ENCODE measurements at regions not wholly inside any gene's neighbourhood (a gene's known extent, or its start where the extent isn't known, plus 50 kb on each side); places are given as distances from the start of the nearest gene placed in this dataset.

- peak; percentile 68 for ATAC-seq
- no peak for TF ChIP-seq TCF4 (CRISPR knock-in tag; IDR thresholded peaks at IDR 0.05; ENCODE audit: borderline replicate concordance)
These were observed 480.2 kb upstream of the RUNX1 start for GRCh38 chr21:35529171-35529863.

- peak; percentile 83 for ATAC-seq
- TF ChIP-seq PATZ1 (CRISPR knock-in tag; IDR thresholded peaks at IDR 0.05; ENCODE audit: borderline replicate concordance) (no peak), ZFP30 (CRISPR knock-in tag; IDR thresholded peaks at IDR 0.05) (no peak), ARNTL (CRISPR knock-in tag; IDR thresholded peaks at IDR 0.05; ENCODE audit: borderline replicate concordance, low read depth) (no peak), TSHZ2 (CRISPR knock-in tag; IDR thresholded peaks at IDR 0.05) (no peak), ZC3H10 (CRISPR knock-in tag; IDR thresholded peaks at IDR 0.05) (no peak), OSR1 (CRISPR knock-in tag; IDR thresholded peaks at IDR 0.05) (no peak), ZFP3 (CRISPR knock-in tag; IDR thresholded peaks at IDR 0.05) (no peak), ZNF8 (CRISPR knock-in tag; IDR thresholded peaks at IDR 0.05) (no peak), CSDC2 (CRISPR knock-in tag; IDR thresholded peaks at IDR 0.05) (no peak), ZNF565 (CRISPR knock-in tag; conservative IDR thresholded peaks at IDR 0.05; ENCODE audit: low read depth) (no peak), ZNF70 (CRISPR knock-in tag; IDR thresholded peaks at IDR 0.05) (no peak), CREB5 (CRISPR knock-in tag; IDR thresholded peaks at IDR 0.05; ENCODE audit: low read depth) (no peak)
These were observed 479.3 kb upstream of the RUNX1 start for GRCh38 chr21:35528116-35529042.

GRCh38 chr21:35527358-35527757, 478.3 kb upstream of the RUNX1 start:
- no peak for ATAC-seq
- TF ChIP-seq OSR1 (CRISPR knock-in tag; IDR thresholded peaks at IDR 0.05) (no peak), TCF4 (CRISPR knock-in tag; IDR thresholded peaks at IDR 0.05; ENCODE audit: borderline replicate concordance) (no peak), ESRRG (CRISPR knock-in tag; IDR thresholded peaks at IDR 0.05) (no peak), CSDC2 (CRISPR knock-in tag; IDR thresholded peaks at IDR 0.05) (no peak), PPARA (CRISPR knock-in tag; IDR thresholded peaks at IDR 0.05; ENCODE audit: borderline replicate concordance) (no peak), GLIS3 (CRISPR knock-in tag; IDR thresholded peaks at IDR 0.05) (no peak), BACH2 (CRISPR knock-in tag; IDR thresholded peaks at IDR 0.05; ENCODE audit: borderline replicate concordance) (no peak), ZFP30 (CRISPR knock-in tag; IDR thresholded peaks at IDR 0.05) (no peak), ARNTL (CRISPR knock-in tag; IDR thresholded peaks at IDR 0.05; ENCODE audit: borderline replicate concordance, low read depth) (no peak), RARB (CRISPR knock-in tag; IDR thresholded peaks at IDR 0.05) (no peak), ZNF8 (CRISPR knock-in tag; IDR thresholded peaks at IDR 0.05) (no peak), CSRNP3 (CRISPR knock-in tag; IDR thresholded peaks at IDR 0.05) (no peak), TSHZ2 (CRISPR knock-in tag; IDR thresholded peaks at IDR 0.05) (no peak), POU6F1 (CRISPR knock-in tag; IDR thresholded peaks at IDR 0.05; ENCODE audit: borderline replicate concordance, low read depth) (no peak), ISL1 (CRISPR knock-in tag; IDR thresholded peaks at IDR 0.05) (no peak), CREB5 (CRISPR knock-in tag; IDR thresholded peaks at IDR 0.05; ENCODE audit: low read depth) (no peak), ZC3H10 (CRISPR knock-in tag; IDR thresholded peaks at IDR 0.05) (no peak), ZNF565 (CRISPR knock-in tag; conservative IDR thresholded peaks at IDR 0.05; ENCODE audit: low read depth) (no peak)

Data from SK-N-SH treated with all-trans-retinoic acid at 6 μM for 48 hours (cell line).